HepG2 (cell line): ENCODE measurements at regions not wholly inside any gene's neighbourhood (a gene's known extent, or its start where the extent isn't known, plus 50 kb on each side); places are given as distances from the start of the nearest gene placed in this dataset.

ENCODE experiments used
- ATAC-seq: fragments of 200-7000 bp; cut with Tn5 transposase; 3 replicates; pipeline ENCODE4 v1.9.1; 2020; ENCODE audit warnings: mild to moderate bottlenecking, moderate library complexity
- BruUV-seq: library from RNA; stranded (reverse); fragments of 400-500 nt; replicated peaks from 2 replicates; lab custom pipeline; 2021; lab: Mats Ljungman, UMichigan
- CTCF ChIA-PET: fragments of 300-600 bp; formaldehyde crosslinking; extraction: SDS; loops from one replicate; lab custom pipeline; 2021; ENCODE audit warnings: low total read pairs, inconsistent platforms, low intra/inter-chr PET ratio; lab: Yijun Ruan, JAX
- POLR2A ChIA-PET: fragments of 350-600 bp; sonication (Branson Sonifier 250); formaldehyde crosslinking; loops from one replicate; lab custom pipeline; 2020; ENCODE audit warnings: antibody characterized with exemption, inconsistent platforms; lab: Yijun Ruan, JAX
- DNase-seq: peaks from one replicate; pipeline ENCODE4 v3.0.0-alpha.2; 2015; ENCODE audit warnings: low spot score
- FAIRE-seq: peaks from 3 replicates; lab custom pipeline; 2011; peaks lifted over from hg19 to GRCh38; lab: Jason Lieb, UNC
- H2AFZ ChIP-seq: one replicate; pipeline ENCODE4 v1.6.1; 2011; ENCODE audit warnings: low read length, inconsistent platforms
- H3K27ac ChIP-seq: fragments of 300-600 bp; 3 replicates; pipeline ENCODE4 v1.8.0; 2011; ENCODE audit warnings: mixed run types, mild to moderate bottlenecking, mixed read lengths, low read length, inconsistent platforms; ENCODE audit not compliant: insufficient read depth; ENCODE audit errors: extremely low read length
- H3K27me3 ChIP-seq, 2 experiments: fragments of 200-600 bp in 1 of 2; 2 replicates in 1 of 2; 3 replicates in 1 of 2; pipeline versions ENCODE4 v1.6.0 to v1.8.0; 2011; ENCODE audit warnings: low read length in 2 of 2, mild to moderate bottlenecking in 2 of 2, moderate library complexity in 2 of 2, inconsistent platforms in 1 of 2; ENCODE audit not compliant: insufficient read depth in 2 of 2, control insufficient read depth in 1 of 2
- H3K36me3 ChIP-seq, 2 experiments: fragments of 200-600 bp in 1 of 2; replicated peaks in 1 of 2; 2 replicates in 1 of 2; 3 replicates in 1 of 2; pipeline versions ENCODE4 v1.5.1 to v1.8.0; 2011; ENCODE audit warnings: low read length in 2 of 2, inconsistent platforms in 1 of 2; ENCODE audit not compliant: insufficient read depth in 2 of 2, control insufficient read depth in 1 of 2
- H3K4me1 ChIP-seq: 2 replicates; pipeline ENCODE4 v1.5.1; 2012; ENCODE audit warnings: low read length, inconsistent platforms; ENCODE audit not compliant: insufficient read depth
- H3K4me2 ChIP-seq: 2 replicates; pipeline ENCODE4 v1.6.0; 2011; ENCODE audit warnings: low read depth, low read length, inconsistent platforms
- H3K4me3 ChIP-seq, 3 experiments: fragments of 200-600 bp in 1 of 3; sonication (generic), shearing (Covaris generic) in 1 of 3; replicated peaks in 1 of 3; 2 replicates each; pipeline ENCODE4 v1.5.1; 2011 to 2016; ENCODE audit warnings: low read length in 3 of 3, inconsistent platforms in 2 of 3, low read depth in 2 of 3, mild to moderate bottlenecking in 2 of 3, control low read depth in 1 of 3, mixed read lengths in 1 of 3; ENCODE audit not compliant: insufficient read depth in 1 of 3
- H3K79me2 ChIP-seq: one replicate; pipeline ENCODE4 v1.6.1; 2011; ENCODE audit warnings: low read length, inconsistent platforms; ENCODE audit not compliant: insufficient read depth
- H3K9ac ChIP-seq: 2 replicates; pipeline ENCODE4 v1.6.0; 2011; ENCODE audit warnings: mild to moderate bottlenecking, low read depth, low read length, inconsistent platforms; ENCODE audit not compliant: insufficient read depth
- H3K9me3 ChIP-seq: 2 replicates; pipeline ENCODE4 v1.5.1; 2012; ENCODE audit warnings: mild to moderate bottlenecking, low read length
- H4K20me1 ChIP-seq: 2 replicates; pipeline ENCODE4 v1.6.0; 2011; ENCODE audit warnings: inconsistent platforms, mild to moderate bottlenecking, low read length, moderate library complexity; ENCODE audit not compliant: insufficient read depth
- HNF4A ChIP-seq: sonication (generic); formaldehyde crosslinking; IDR thresholded peaks from 2 replicates; pipeline ENCODE4 v1.4.0; 2020; ENCODE audit warnings: missing genetic modification reagents
- KLF12 ChIP-seq: sonication (generic); formaldehyde crosslinking; IDR thresholded peaks from 2 replicates; pipeline ENCODE4 v1.4.0; 2020; ENCODE audit warnings: missing genetic modification reagents, borderline replicate concordance
- NFATC3 ChIP-seq: sonication (generic); formaldehyde crosslinking; IDR thresholded peaks from 2 replicates; pipeline ENCODE4 v1.5.1; 2020; ENCODE audit warnings: mild to moderate bottlenecking, missing genetic modification reagents
- NKX3-1 ChIP-seq: sonication (generic); formaldehyde crosslinking; IDR thresholded peaks from 2 replicates; pipeline ENCODE4 v1.5.0; 2020; ENCODE audit warnings: missing genetic modification reagents
- RCOR2 ChIP-seq: IDR thresholded peaks from 2 replicates; pipeline ENCODE4 v1.6.1; 2016; ENCODE audit warnings: missing biosample characterization, missing genetic modification reagents
- SIX4 ChIP-seq: sonication (generic); formaldehyde crosslinking; IDR thresholded peaks from 2 replicates; pipeline ENCODE4 v1.4.0; 2020; ENCODE audit warnings: missing genetic modification reagents
- ZBTB38 ChIP-seq: sonication (generic); formaldehyde crosslinking; IDR thresholded peaks from 2 replicates; pipeline ENCODE4 v1.5.1; 2020; ENCODE audit warnings: mild to moderate bottlenecking, missing genetic modification reagents
- ZNF10 ChIP-seq: sonication (generic); formaldehyde crosslinking; IDR thresholded peaks from 2 replicates; pipeline ENCODE4 v1.4.0; 2020; ENCODE audit warnings: mild to moderate bottlenecking, low read depth, missing genetic modification reagents, borderline replicate concordance
- ZNF235 ChIP-seq: sonication (generic); formaldehyde crosslinking; IDR thresholded peaks from 2 replicates; pipeline ENCODE4 v1.8.1; 2023; ENCODE audit warnings: mild to moderate bottlenecking, missing genetic modification reagents, borderline replicate concordance
- ZNF781 ChIP-seq: sonication (generic); formaldehyde crosslinking; IDR thresholded peaks from 2 replicates; pipeline ENCODE4 v1.5.1; 2020; ENCODE audit warnings: borderline replicate concordance, mild to moderate bottlenecking, missing genetic modification reagents; ENCODE audit errors: not compliant biosample characterization
- ZNF878 ChIP-seq: sonication (generic); formaldehyde crosslinking; IDR thresholded peaks from 2 replicates; pipeline ENCODE4 v1.8.1; 2023; ENCODE audit warnings: mild to moderate bottlenecking, missing genetic modification reagents, moderate library complexity
- WGBS: methylation state at CpG from one replicate; pipeline ENCODE4 v1.1.6; 2017; ENCODE audit warnings: low lambda C conversion rate; 5-methylcytosine and 5-hydroxymethylcytosine counted together
- in situ Hi-C: cut with HindIII; loops from 2 replicates; pipeline ENCODE4 v1.10.0; 2017; ENCODE audit warnings: low pct_unique_long_range_greater_than_20kb; ENCODE audit not compliant: extremely low pct_ligation_motif_present
- intact Hi-C: fragments of 100-400 bp; cut with micrococcal nuclease; formaldehyde crosslinking; loops from one replicate; pipeline ENCODE4 v1.10.0; 2022; ENCODE audit not compliant: unreplicated experiment
- TF ChIP-seq, protein P1 (sequence below): sonication (generic); formaldehyde crosslinking; IDR thresholded peaks from 2 replicates; pipeline ENCODE4 v1.4.0; 2020; ENCODE audit warnings: missing genetic modification reagents, mild to moderate bottlenecking, borderline replicate concordance
- TF ChIP-seq, protein P2 (sequence below): sonication (generic); formaldehyde crosslinking; IDR thresholded peaks from 2 replicates; pipeline ENCODE4 v1.5.0; 2020; ENCODE audit warnings: missing genetic modification reagents
- TF ChIP-seq, protein P3 (sequence below): sonication (generic); formaldehyde crosslinking; IDR thresholded peaks from 2 replicates; pipeline ENCODE4 v1.5.1; 2020; ENCODE audit warnings: mild to moderate bottlenecking, missing genetic modification reagents, moderate library complexity
- TF ChIP-seq, protein P4 (sequence below): IDR thresholded peaks from 2 replicates; pipeline ENCODE4 v1.6.1; 2016; ENCODE audit warnings: low read depth

DNA sequence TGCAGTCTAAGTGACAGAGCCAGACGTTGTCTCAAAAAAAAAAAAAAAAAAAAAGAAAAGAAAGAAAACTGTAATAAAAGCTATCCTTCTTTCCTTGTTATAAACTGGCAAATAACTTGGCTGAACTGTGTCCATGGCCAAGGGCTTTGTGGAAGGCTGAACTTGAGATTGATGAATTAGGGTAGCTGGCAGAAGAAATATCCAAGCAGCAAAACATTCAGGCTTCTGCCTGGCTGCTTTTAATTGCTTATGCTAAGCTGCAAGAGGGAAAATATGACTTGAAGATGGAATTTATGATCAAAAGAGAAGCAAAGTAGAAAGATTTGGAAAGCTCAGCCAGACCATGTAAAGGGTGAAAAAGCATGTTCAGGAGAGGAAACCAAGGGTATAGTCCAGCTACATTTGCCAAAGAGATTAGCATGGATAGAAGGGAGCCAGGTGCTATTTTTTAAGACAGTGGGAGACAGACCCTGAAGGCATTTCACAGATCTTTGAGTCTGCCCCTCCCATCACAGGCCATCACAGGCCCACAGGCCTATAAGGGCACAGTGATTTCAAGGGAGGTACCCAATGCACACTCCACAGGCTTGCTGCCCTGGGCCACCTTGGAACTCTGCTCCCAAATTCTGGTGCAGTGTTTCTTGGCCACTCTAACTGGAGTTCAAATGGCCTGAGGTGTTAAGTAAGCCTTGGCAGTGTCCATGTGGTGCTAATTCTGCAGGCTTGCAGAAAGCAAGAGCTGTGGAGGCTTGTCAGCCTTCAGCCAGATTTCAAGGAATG lies 226.0 kb downstream of the AEBP2 start:
- intact Hi-C loops: no loop called here
- Histone ChIP-seq H3K36me3 (no peaks in the 10 kb centered on the region), H3K79me2 (no peaks in the 10 kb centered on the region), H3K9ac (no peak overlapping the region), H3K9me3 (no peaks in the 10 kb centered on the region), H3K4me3 (no peak overlapping the region), H3K27me3 (no peaks in the 10 kb centered on the region), H3K4me1 (no peaks in the 10 kb centered on the region), H4K20me1 (no peaks in the 10 kb centered on the region), H3K27ac (no peak overlapping the region), H3K4me2 (no peak overlapping the region), H2AFZ (no peak overlapping the region)
- DNase-seq (no peak), FAIRE-seq (no peak), ATAC-seq (no peak)
- ChIA-PET POLR2A (no interaction called here), CTCF (no interaction called here)
- no TSS peak for BruUV-seq
- in situ Hi-C loops: no loop called here
- 0% methylated on average over 1 of the region's 1 CpG for WGBS
- TF ChIP-seq, protein P1, sequence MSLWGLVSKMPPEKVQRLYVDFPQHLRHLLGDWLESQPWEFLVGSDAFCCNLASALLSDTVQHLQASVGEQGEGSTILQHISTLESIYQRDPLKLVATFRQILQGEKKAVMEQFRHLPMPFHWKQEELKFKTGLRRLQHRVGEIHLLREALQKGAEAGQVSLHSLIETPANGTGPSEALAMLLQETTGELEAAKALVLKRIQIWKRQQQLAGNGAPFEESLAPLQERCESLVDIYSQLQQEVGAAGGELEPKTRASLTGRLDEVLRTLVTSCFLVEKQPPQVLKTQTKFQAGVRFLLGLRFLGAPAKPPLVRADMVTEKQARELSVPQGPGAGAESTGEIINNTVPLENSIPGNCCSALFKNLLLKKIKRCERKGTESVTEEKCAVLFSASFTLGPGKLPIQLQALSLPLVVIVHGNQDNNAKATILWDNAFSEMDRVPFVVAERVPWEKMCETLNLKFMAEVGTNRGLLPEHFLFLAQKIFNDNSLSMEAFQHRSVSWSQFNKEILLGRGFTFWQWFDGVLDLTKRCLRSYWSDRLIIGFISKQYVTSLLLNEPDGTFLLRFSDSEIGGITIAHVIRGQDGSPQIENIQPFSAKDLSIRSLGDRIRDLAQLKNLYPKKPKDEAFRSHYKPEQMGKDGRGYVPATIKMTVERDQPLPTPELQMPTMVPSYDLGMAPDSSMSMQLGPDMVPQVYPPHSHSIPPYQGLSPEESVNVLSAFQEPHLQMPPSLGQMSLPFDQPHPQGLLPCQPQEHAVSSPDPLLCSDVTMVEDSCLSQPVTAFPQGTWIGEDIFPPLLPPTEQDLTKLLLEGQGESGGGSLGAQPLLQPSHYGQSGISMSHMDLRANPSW: no peak
- no peak for TF ChIP-seq KLF12 (CRISPR knock-in tag)
- TF ChIP-seq, protein P2, sequence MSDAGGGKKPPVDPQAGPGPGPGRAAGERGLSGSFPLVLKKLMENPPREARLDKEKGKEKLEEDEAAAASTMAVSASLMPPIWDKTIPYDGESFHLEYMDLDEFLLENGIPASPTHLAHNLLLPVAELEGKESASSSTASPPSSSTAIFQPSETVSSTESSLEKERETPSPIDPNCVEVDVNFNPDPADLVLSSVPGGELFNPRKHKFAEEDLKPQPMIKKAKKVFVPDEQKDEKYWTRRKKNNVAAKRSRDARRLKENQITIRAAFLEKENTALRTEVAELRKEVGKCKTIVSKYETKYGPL: no peak
- TF ChIP-seq NKX3-1 (CRISPR knock-in tag): no peak
- no peak for TF ChIP-seq RCOR2 (CRISPR knock-in tag)
- no peak for TF ChIP-seq ZNF878 (CRISPR knock-in tag)
- no peak for TF ChIP-seq ZNF10 (CRISPR knock-in tag)
- TF ChIP-seq ZNF781 (CRISPR knock-in tag): no peak
- TF ChIP-seq SIX4: no peak
- TF ChIP-seq HNF4A (CRISPR knock-in tag): no peak
- TF ChIP-seq, protein P3, sequence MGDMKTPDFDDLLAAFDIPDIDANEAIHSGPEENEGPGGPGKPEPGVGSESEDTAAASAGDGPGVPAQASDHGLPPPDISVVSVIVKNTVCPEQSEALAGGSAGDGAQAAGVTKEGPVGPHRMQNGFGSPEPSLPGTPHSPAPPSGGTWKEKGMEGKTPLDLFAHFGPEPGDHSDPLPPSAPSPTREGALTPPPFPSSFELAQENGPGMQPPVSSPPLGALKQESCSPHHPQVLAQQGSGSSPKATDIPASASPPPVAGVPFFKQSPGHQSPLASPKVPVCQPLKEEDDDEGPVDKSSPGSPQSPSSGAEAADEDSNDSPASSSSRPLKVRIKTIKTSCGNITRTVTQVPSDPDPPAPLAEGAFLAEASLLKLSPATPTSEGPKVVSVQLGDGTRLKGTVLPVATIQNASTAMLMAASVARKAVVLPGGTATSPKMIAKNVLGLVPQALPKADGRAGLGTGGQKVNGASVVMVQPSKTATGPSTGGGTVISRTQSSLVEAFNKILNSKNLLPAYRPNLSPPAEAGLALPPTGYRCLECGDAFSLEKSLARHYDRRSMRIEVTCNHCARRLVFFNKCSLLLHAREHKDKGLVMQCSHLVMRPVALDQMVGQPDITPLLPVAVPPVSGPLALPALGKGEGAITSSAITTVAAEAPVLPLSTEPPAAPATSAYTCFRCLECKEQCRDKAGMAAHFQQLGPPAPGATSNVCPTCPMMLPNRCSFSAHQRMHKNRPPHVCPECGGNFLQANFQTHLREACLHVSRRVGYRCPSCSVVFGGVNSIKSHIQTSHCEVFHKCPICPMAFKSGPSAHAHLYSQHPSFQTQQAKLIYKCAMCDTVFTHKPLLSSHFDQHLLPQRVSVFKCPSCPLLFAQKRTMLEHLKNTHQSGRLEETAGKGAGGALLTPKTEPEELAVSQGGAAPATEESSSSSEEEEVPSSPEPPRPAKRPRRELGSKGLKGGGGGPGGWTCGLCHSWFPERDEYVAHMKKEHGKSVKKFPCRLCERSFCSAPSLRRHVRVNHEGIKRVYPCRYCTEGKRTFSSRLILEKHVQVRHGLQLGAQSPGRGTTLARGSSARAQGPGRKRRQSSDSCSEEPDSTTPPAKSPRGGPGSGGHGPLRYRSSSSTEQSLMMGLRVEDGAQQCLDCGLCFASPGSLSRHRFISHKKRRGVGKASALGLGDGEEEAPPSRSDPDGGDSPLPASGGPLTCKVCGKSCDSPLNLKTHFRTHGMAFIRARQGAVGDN: no peak
- no peak for TF ChIP-seq NFATC3 (CRISPR knock-in tag)
- no peak for TF ChIP-seq ZNF235
- TF ChIP-seq, protein P4, sequence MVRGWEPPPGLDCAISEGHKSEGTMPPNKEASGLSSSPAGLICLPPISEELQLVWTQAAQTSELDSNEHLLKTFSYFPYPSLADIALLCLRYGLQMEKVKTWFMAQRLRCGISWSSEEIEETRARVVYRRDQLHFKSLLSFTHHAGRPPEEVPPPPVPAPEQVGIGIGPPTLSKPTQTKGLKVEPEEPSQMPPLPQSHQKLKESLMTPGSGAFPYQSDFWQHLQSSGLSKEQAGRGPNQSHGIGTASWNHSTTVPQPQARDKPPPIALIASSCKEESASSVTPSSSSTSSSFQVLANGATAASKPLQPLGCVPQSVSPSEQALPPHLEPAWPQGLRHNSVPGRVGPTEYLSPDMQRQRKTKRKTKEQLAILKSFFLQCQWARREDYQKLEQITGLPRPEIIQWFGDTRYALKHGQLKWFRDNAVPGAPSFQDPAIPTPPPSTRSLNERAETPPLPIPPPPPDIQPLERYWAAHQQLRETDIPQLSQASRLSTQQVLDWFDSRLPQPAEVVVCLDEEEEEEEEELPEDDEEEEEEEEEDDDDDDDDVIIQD (CRISPR knock-in tag): no peak
- TF ChIP-seq ZBTB38 (CRISPR knock-in tag): no peak
